ENCODE measurements at regions not wholly inside any gene's neighbourhood (a gene's known extent, or its start where the extent isn't known, plus 50 kb on each side); places are given as distances from the start of the nearest gene placed in this dataset.

- Histone ChIP-seq H3K36me3 (peaks cover 0 to 30% (median 6%) of the 10 kb centered on the region in 9 donors), H3K27ac (no peak overlapping the region), H3K27me3 (no peaks in the 10 kb centered on the region), H3K4me1 (peaks cover 0 to 35% (median 14%) of the 10 kb centered on the region in 12 donors), H3K4me3 (no peak overlapping the region), H3K9me3 (no peaks in the 10 kb centered on the region)
- no peak for TF ChIP-seq POLR2A (IDR thresholded peaks at IDR 0.05)
- TF ChIP-seq, protein P1, sequence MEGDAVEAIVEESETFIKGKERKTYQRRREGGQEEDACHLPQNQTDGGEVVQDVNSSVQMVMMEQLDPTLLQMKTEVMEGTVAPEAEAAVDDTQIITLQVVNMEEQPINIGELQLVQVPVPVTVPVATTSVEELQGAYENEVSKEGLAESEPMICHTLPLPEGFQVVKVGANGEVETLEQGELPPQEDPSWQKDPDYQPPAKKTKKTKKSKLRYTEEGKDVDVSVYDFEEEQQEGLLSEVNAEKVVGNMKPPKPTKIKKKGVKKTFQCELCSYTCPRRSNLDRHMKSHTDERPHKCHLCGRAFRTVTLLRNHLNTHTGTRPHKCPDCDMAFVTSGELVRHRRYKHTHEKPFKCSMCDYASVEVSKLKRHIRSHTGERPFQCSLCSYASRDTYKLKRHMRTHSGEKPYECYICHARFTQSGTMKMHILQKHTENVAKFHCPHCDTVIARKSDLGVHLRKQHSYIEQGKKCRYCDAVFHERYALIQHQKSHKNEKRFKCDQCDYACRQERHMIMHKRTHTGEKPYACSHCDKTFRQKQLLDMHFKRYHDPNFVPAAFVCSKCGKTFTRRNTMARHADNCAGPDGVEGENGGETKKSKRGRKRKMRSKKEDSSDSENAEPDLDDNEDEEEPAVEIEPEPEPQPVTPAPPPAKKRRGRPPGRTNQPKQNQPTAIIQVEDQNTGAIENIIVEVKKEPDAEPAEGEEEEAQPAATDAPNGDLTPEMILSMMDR (IDR thresholded peaks at IDR 0.05) = no peak
- 82 to 92% (median 89%) methylated on average over 10 to 11 of the region's 11 CpGs for WGBS, 4 donors
- intact Hi-C loops (cut with DNase I) = no loop called here
- peak in 1 of 4 donors; percentile 24 for ATAC-seq
- DNase-seq = peak in 1 of 5 donors; percentile 34
Measured at GRCh38 chr16:27726621-27727261, 176.8 kb downstream of the KATNIP start.

- Histone ChIP-seq H3K9me3 (no peaks in the 10 kb centered on the region), H3K4me1 (peaks cover 0 to 33% (median 11%) of the 10 kb centered on the region in 12 donors), H3K27ac (no peak overlapping the region), H3K27me3 (no peaks in the 10 kb centered on the region), H3K36me3 (peaks cover 0 to 22% (median 6%) of the 10 kb centered on the region in 9 donors), H3K4me3 (no peak overlapping the region)
- ATAC-seq (no peak), DNase-seq (peak in 1 of 5 donors; percentile 41)
- TF ChIP-seq, protein P1 (IDR thresholded peaks at IDR 0.05) = no peak
- TF ChIP-seq POLR2A (IDR thresholded peaks at IDR 0.05) = no peak
- 96 to 100% (median 99%) methylated on average over 6 of the region's 6 CpGs for WGBS, 4 donors
- intact Hi-C loops (cut with DNase I) = no loop called here
Measured at GRCh38 chr16:27727941-27728340, 178.0 kb downstream of the KATNIP start.

GRCh38 chr16:27728691-27729090, 178.7 kb downstream of the KATNIP start:
- peaks cover 0 to 21% (median 6%) of the 10 kb centered on the region in 9 donors for H3K36me3 ChIP-seq
- 94 to 100% (median 98%) methylated on average over 3 of the region's 3 CpGs for WGBS, 4 donors
- H3K4me3 ChIP-seq = no peak overlapping the region
- TF ChIP-seq, protein P1 (IDR thresholded peaks at IDR 0.05) = no peak
- no peak for TF ChIP-seq POLR2A (IDR thresholded peaks at IDR 0.05)
- DNase-seq (peak in 1 of 5 donors; percentile 33), ATAC-seq (no peak)
- intact Hi-C loops (cut with DNase I) = no loop called here
- H3K27me3 ChIP-seq = no peaks in the 10 kb centered on the region
- H3K4me1 ChIP-seq = peaks cover 0 to 31% (median 11%) of the 10 kb centered on the region in 12 donors
- no peak overlapping the region for H3K27ac ChIP-seq
- no peaks in the 10 kb centered on the region for H3K9me3 ChIP-seq

DNA sequence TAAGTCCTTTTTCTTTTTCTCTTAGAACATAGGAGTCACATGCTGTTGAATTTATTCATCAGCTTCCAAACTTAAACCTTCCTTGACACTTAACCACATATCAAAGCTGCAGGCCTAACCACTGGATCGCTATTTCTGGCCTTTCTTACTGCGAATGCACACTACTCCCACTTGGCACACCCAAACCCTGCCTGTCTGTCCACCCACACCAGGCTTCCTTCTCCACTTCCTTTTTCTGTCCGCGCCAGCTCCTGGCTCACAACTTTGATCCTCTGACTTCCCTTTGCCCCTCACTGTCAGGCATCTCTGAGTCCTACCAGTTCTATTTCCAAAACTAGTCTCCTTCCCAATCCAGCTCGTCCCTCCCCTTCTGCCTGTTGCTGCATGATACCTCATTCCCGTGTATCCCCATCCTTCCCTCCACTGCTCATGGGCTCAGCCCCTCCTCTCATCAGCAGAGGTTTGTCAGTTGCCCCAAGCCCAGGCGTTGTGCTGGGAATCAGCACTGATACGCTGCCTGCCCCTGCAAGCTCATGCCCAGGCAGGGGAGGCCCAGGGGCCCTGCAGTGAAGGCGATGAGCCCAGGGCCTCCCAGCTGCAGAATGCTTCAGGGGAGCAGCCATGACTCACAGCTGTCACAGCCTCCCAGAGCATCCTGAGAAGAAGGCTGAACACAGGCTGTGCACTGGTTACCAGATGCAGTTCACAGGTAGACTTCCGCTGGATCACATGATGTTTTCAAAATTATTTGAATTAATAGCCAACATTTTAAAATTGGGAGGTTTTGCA, 179.8 kb downstream of the KATNIP start:
- no peaks in the 10 kb centered on the region for H3K27me3 ChIP-seq
- 66 to 71% (median 70%) methylated on average over 10 of the region's 10 CpGs for WGBS, 4 donors
- intact Hi-C loops (cut with DNase I) = no loop called here
- TF ChIP-seq POLR2A (IDR thresholded peaks at IDR 0.05) = no peak
- TF ChIP-seq, protein P1 (IDR thresholded peaks at IDR 0.05) = no peak
- H3K9me3 ChIP-seq = no peaks in the 10 kb centered on the region
- peaks cover 0 to 21% (median 6%) of the 10 kb centered on the region in 9 donors for H3K36me3 ChIP-seq
- peaks cover 0 to 21% (median 2%) of the 10 kb centered on the region in 12 donors for H3K4me1 ChIP-seq
- H3K4me3 ChIP-seq = no peak overlapping the region
- peak in 1 of 5 donors; percentile 37 for DNase-seq
- no peak overlapping the region for H3K27ac ChIP-seq
- peak in 3 of 4 donors; percentile 24 to 47 (median 44) for ATAC-seq

Measured in heart left ventricle (tissue), 16 donors.